HEK293 (cell line): ENCODE measurements at regions not wholly inside any gene's neighbourhood (a gene's known extent, or its start where the extent isn't known, plus 50 kb on each side); places are given as distances from the start of the nearest gene placed in this dataset.

Experiments used
- AEBP2 ChIP-seq: fragments of 450-650 bp; formaldehyde crosslinking; IDR thresholded peaks from 2 replicates; pipeline ENCODE4 v1.5.1; 2016; ENCODE audit warnings: missing biosample characterization, missing genetic modification characterization, borderline replicate concordance
- GFI1B ChIP-seq: fragments of 450-650 bp; formaldehyde crosslinking; IDR thresholded peaks from 2 replicates; pipeline ENCODE4 v1.5.1; 2016; ENCODE audit warnings: missing biosample characterization, missing genetic modification characterization
- SCRT2 ChIP-seq: fragments of 450-650 bp; formaldehyde crosslinking; IDR thresholded peaks from 2 replicates; pipeline ENCODE4 v1.5.1; 2016; ENCODE audit warnings: missing biosample characterization, missing genetic modification characterization
- YY1 ChIP-seq: fragments of 450-650 bp; formaldehyde crosslinking; IDR thresholded peaks from 2 replicates; pipeline ENCODE4 v1.5.1; 2018; ENCODE audit warnings: missing biosample characterization, missing genetic modification characterization
- ZBTB1 ChIP-seq: fragments of 450-650 bp; formaldehyde crosslinking; IDR thresholded peaks from 2 replicates; pipeline ENCODE4 v1.5.1; 2016; ENCODE audit warnings: missing biosample characterization, missing genetic modification characterization
- ZNF138 ChIP-seq: fragments of 450-650 bp; formaldehyde crosslinking; IDR thresholded peaks from 2 replicates; pipeline ENCODE4 v1.5.1; 2016; ENCODE audit warnings: missing biosample characterization, missing genetic modification characterization, borderline replicate concordance
- ZNF664 ChIP-seq: fragments of 450-650 bp; formaldehyde crosslinking; IDR thresholded peaks from 2 replicates; pipeline ENCODE4 v1.5.1; 2016; ENCODE audit warnings: missing biosample characterization, missing genetic modification characterization
- TF ChIP-seq, protein P1 (sequence below): fragments of 450-650 bp; formaldehyde crosslinking; IDR thresholded peaks from 2 replicates; pipeline ENCODE4 v1.5.1; 2016; ENCODE audit warnings: missing biosample characterization, missing genetic modification characterization, low read depth

DNA sequence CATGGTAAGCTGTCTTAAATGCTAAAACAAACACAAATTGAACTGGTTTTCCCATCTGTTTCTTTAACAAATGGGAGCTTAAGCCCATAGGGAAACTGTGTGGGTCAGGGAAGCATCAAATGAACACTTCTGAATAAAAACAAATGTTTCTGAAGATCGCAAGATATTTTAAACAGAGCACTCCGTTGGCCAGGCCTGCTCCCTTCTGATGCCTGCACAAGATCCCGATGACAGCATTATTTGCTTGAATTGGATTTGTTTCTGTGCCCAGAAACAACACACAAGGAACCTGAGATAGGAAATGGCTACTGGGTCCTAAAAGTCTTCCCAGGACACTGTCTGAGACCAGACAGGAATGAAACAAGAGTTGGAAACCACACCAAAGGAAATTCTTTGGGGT, 425.8 kb upstream of the ZFHX3 start:
- no peak for TF ChIP-seq ZBTB1
- TF ChIP-seq ZNF664 (tag by site-specific recombination), result no peak
- no peak for TF ChIP-seq AEBP2
- no peak for TF ChIP-seq YY1 (tag by site-specific recombination)
- no peak for TF ChIP-seq GFI1B (tag by site-specific recombination)
- TF ChIP-seq, protein P1, sequence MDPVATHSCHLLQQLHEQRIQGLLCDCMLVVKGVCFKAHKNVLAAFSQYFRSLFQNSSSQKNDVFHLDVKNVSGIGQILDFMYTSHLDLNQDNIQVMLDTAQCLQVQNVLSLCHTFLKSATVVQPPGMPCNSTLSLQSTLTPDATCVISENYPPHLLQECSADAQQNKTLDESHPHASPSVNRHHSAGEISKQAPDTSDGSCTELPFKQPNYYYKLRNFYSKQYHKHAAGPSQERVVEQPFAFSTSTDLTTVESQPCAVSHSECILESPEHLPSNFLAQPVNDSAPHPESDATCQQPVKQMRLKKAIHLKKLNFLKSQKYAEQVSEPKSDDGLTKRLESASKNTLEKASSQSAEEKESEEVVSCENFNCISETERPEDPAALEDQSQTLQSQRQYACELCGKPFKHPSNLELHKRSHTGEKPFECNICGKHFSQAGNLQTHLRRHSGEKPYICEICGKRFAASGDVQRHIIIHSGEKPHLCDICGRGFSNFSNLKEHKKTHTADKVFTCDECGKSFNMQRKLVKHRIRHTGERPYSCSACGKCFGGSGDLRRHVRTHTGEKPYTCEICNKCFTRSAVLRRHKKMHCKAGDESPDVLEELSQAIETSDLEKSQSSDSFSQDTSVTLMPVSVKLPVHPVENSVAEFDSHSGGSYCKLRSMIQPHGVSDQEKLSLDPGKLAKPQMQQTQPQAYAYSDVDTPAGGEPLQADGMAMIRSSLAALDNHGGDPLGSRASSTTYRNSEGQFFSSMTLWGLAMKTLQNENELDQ (tag by site-specific recombination), result no peak
- no peak for TF ChIP-seq SCRT2 (tag by site-specific recombination)
- no peak for TF ChIP-seq ZNF138
